ENCODE measurements at regions not wholly inside any gene's neighbourhood (a gene's known extent, or its start where the extent isn't known, plus 50 kb on each side); places are given as distances from the start of the nearest gene placed in this dataset.

DNA sequence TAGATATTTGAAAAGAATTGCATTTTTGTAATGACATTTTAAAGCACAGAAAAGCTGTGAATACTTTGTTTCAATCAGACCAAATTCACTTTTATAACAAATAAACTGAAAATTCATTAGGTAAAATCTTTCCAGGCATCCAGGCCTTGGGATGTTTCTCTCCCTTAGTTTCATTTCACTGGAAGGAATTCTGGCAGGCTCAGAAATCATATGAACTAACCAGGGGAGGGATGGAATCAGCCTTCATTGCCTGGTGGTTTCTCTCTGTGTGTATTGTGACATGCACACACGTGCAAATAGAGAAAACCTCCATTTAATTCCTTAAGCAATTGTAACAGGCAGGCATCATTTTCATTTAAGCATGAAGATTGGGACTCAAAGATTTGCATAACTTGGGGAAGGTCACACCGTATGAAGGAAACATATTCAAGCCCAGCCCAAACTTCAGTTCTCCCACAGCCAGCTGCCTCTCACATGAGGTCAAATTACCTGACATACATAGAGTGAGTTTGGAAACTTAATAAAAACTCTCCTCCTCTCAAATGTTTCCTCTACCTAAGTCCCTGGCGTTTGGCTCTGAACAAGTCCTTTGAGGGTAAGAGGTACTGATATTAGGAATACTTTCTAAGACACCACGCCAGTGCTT lies 376.1 kb upstream of the MCTP2 start (continued):
- TF ChIP-seq NELFE (IDR thresholded peaks at IDR 0.05; ENCODE audit: insufficient read depth, insufficient read length) (no peak), MED1 (CRISPR knock-in tag; IDR thresholded peaks at IDR 0.05; ENCODE audit: borderline replicate concordance) (no peak)
- TF ChIP-seq, protein P1, sequence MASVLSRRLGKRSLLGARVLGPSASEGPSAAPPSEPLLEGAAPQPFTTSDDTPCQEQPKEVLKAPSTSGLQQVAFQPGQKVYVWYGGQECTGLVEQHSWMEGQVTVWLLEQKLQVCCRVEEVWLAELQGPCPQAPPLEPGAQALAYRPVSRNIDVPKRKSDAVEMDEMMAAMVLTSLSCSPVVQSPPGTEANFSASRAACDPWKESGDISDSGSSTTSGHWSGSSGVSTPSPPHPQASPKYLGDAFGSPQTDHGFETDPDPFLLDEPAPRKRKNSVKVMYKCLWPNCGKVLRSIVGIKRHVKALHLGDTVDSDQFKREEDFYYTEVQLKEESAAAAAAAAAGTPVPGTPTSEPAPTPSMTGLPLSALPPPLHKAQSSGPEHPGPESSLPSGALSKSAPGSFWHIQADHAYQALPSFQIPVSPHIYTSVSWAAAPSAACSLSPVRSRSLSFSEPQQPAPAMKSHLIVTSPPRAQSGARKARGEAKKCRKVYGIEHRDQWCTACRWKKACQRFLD (CRISPR knock-in tag; IDR thresholded peaks at IDR 0.05) = no peak

DNA sequence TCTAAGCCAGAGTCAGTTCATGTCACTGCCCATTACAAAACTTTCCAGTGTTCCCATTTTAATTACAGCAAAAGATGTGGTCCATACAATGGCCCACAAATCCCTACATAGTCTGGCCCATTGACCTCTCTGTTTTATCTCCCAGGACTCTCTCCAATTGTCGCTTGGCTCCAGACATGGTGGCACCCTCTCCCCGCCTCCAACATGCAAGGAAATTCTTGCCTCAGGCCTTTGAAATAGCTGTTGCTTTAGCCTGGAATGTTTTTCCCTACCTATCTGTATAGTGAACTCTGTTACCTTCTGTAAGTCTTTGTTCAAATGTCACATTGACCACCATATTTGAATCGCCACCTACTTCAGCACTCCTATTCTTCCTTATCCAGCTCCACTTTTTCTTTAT lies 377.3 kb upstream of the MCTP2 start:
- H3K27me3 ChIP-seq (ENCODE audit: control insufficient read depth in 2 of 2, insufficient read depth in 2 of 2, low read length in 2 of 2) = no peaks in the 10 kb centered on the region
- no peak overlapping the region for H3K4me3 ChIP-seq
- H3K27ac ChIP-seq (ENCODE audit: extremely low read depth, low read depth, low read length) = no peak overlapping the region
- no TSS peak for BruUV-seq (replicated peaks)
- no peaks in the 10 kb centered on the region for H3K36me3 ChIP-seq (ENCODE audit: control insufficient read depth, insufficient read depth, low read length)
- no peak for ATAC-seq
- H3K79me2 ChIP-seq (ENCODE audit: control insufficient read depth, insufficient read depth, low read length) = no peaks in the 10 kb centered on the region
- TF ChIP-seq ZBTB1 (CRISPR knock-in tag; IDR thresholded peaks at IDR 0.05; ENCODE audit: borderline replicate concordance, low read depth) = no peak
- TF ChIP-seq ZNF589 (CRISPR knock-in tag; IDR thresholded peaks at IDR 0.05; ENCODE audit: low read depth) = no peak
- TF ChIP-seq ZC3H4 (CRISPR knock-in tag; IDR thresholded peaks at IDR 0.05; ENCODE audit: borderline replicate concordance) = no peak
- TF ChIP-seq RBM22 (IDR thresholded peaks at IDR 0.05; ENCODE audit: low read depth, low read length, poor library complexity, severe bottlenecking) = no peak
- TF ChIP-seq SNRNP70 (optimal IDR thresholded peaks at IDR 0.05; ENCODE audit: low read depth, low read length) = no peak
- no peak for TF ChIP-seq POLR2AphosphoS5 (IDR thresholded peaks at IDR 0.05; ENCODE audit: control insufficient read depth, insufficient read depth, low read depth, low read length)
- no peak for TF ChIP-seq FOS (IDR thresholded peaks at IDR 0.05; ENCODE audit: extremely low read depth, insufficient read length)
- TF ChIP-seq GATA2 (CRISPR knock-in tag; IDR thresholded peaks at IDR 0.05) = no peak
- no peak for TF ChIP-seq COPS2 (conservative IDR thresholded peaks at IDR 0.05)
- no peak for TF ChIP-seq ZNF76 (CRISPR knock-in tag; IDR thresholded peaks at IDR 0.05; ENCODE audit: borderline replicate concordance)
- no peak for TF ChIP-seq MEIS2 (IDR thresholded peaks at IDR 0.05; ENCODE audit: partially characterized antibody)
- TF ChIP-seq, protein P2, sequence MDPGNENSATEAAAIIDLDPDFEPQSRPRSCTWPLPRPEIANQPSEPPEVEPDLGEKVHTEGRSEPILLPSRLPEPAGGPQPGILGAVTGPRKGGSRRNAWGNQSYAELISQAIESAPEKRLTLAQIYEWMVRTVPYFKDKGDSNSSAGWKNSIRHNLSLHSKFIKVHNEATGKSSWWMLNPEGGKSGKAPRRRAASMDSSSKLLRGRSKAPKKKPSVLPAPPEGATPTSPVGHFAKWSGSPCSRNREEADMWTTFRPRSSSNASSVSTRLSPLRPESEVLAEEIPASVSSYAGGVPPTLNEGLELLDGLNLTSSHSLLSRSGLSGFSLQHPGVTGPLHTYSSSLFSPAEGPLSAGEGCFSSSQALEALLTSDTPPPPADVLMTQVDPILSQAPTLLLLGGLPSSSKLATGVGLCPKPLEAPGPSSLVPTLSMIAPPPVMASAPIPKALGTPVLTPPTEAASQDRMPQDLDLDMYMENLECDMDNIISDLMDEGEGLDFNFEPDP (CRISPR knock-in tag; IDR thresholded peaks at IDR 0.05) = no peak
- TF ChIP-seq, protein P3, sequence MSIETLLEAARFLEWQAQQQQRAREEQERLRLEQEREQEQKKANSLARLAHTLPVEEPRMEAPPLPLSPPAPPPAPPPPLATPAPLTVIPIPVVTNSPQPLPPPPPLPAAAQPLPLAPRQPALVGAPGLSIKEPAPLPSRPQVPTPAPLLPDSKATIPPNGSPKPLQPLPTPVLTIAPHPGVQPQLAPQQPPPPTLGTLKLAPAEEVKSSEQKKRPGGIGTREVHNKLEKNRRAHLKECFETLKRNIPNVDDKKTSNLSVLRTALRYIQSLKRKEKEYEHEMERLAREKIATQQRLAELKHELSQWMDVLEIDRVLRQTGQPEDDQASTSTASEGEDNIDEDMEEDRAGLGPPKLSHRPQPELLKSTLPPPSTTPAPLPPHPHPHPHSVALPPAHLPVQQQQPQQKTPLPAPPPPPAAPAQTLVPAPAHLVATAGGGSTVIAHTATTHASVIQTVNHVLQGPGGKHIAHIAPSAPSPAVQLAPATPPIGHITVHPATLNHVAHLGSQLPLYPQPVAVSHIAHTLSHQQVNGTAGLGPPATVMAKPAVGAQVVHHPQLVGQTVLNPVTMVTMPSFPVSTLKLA (conservative IDR thresholded peaks at IDR 0.05) = no peak
- H3K9ac ChIP-seq (ENCODE audit: insufficient read depth in 1 of 2, low read depth in 2 of 2, low read length in 2 of 2) = no peak overlapping the region
- no peak for FAIRE-seq
- no peak for DNase-seq (ENCODE audit: extremely low read depth in 1 of 4, low spot score in 3 of 4)
- ChIA-PET POLR2A (no interaction called here), CTCF (ENCODE audit: low intra/inter-chr PET ratio) (no interaction called here)
- H2AFZ ChIP-seq (ENCODE audit: low read depth, low read length) = no peak overlapping the region
- no peaks in the 10 kb centered on the region for H3K9me1 ChIP-seq (ENCODE audit: control insufficient read depth, insufficient read depth, low read length)
- H3K4me1 ChIP-seq (replicated peaks in 1 of 2; ENCODE audit: control insufficient read depth in 2 of 2, insufficient read depth in 2 of 2, low read length in 2 of 2) = no peaks in the 10 kb centered on the region
- in situ Hi-C loops (cut with MboI) = no loop called here
- H3K9me3 ChIP-seq (replicated peaks; ENCODE audit: control insufficient read depth, insufficient read depth, low read depth, low read length) = no peaks in the 10 kb centered on the region; the same call in 1 of the 2 replicates
- no peaks in the 10 kb centered on the region for H4K20me1 ChIP-seq (replicated peaks; ENCODE audit: control insufficient read depth, insufficient read depth, low read length)
- WGBS (ENCODE audit: insufficient coverage, low coverage, missing lambda C conversion rate) = 2% methylated on average over 3 of the region's 3 CpGs
- intact Hi-C loops (cut with micrococcal nuclease) = no loop called here
- no peak overlapping the region for H3K4me2 ChIP-seq (ENCODE audit: insufficient read depth, low read length)

Measured in K562 (cell line).